ENCODE measurements at regions not wholly inside any gene's neighbourhood (a gene's known extent, or its start where the extent isn't known, plus 50 kb on each side); places are given as distances from the start of the nearest gene placed in this dataset.
A peak's percentile ranks its signal among the peaks of the same experiment; 100 is the strongest.

- peak; percentile 10 for DNase-seq
Observed at GRCh38 chr4:163772238-163772637, 277.7 kb downstream of the TMA16 start.

DNA sequence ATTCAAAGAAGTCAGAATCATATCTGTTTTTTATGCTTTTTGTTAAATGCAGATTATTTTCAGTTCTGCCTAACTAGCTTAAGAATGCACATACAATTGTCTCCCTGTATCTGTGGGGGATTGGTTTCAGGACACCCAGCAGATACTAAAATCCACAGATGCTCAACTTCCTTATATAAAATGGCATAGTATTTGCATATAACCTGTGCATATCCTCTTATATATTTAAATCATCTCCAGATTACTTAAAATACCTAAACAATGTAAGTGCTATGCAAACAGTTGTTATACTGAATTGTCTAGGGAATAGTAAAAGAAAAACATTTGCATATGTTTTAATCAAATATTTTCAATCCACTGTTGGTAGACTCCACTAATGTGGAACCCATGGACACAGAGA is 279.4 kb downstream of the TMA16 start:
- no peak for DNase-seq

DNA sequence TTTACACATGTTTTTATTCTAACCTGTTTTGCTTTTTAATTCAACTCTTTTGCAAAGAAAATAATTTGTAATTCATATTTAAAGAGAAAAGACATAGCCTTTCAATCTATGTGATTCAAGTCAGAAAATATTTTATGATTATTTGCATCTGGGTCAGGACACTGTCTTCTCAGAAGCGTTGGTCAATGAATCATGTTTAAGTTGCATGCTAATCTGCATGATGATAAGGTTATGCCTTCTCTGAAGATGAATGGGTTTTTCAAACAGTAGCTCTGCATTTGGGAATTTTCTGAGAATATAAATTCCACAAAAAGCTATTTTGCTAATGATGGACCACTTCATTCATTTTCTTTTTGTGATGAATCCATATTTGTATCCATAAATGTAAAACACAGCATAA is 282.5 kb downstream of the TMA16 start:
- no peak for DNase-seq

- DNase-seq, result no peak
Observed at GRCh38 chr4:163781726-163782125, 287.2 kb downstream of the TMA16 start.

DNA sequence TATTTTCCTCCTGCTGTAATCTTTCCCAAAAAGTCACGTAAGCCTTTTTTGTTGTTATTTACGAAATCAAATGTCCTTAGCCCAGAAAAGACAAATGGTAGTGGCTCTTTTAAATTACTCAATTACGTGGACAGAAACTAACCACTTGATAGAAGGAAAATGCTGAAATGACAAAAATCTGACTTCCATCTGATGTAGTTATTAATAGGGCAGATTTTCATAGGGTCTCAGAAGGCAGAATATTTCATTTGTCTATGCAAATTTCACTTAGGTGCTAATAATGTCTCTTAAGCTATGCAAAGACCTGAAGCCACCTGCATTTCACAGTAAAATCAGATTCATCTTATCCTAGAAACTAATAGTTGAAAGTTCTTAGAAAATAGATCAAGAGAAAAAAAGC is 295.7 kb downstream of the TMA16 start:
- DNase-seq, result no peak

DNA sequence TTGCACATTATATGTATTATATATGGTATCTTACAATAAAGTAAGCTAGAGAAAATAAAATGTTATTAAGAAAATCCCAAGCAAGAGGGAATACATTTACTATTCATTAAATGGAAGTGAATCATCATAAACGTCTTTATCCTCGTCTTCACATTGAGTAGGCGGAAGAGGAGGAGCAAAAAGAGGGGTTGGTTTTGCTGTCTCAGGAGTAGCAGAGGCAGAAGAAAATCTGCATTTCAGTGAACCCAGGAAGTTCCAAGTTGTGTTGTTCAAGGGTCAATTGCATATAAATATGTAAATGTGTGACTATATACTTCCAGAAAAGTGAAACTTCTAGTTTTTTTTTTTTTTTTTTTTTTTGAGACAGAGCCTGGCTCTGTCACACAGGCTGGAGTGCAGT is 301.4 kb downstream of the TMA16 start:
- DNase-seq, result no peak

- DNase-seq, result no peak
Observed at GRCh38 chr4:163804001-163804400, 309.5 kb downstream of the TMA16 start.

- no peak for DNase-seq
Observed at GRCh38 chr4:163806653-163807052, 312.2 kb downstream of the TMA16 start.

- DNase-seq, result peak; percentile 5
Observed at GRCh38 chr4:163808011-163808410, 313.5 kb downstream of the TMA16 start.

DNA sequence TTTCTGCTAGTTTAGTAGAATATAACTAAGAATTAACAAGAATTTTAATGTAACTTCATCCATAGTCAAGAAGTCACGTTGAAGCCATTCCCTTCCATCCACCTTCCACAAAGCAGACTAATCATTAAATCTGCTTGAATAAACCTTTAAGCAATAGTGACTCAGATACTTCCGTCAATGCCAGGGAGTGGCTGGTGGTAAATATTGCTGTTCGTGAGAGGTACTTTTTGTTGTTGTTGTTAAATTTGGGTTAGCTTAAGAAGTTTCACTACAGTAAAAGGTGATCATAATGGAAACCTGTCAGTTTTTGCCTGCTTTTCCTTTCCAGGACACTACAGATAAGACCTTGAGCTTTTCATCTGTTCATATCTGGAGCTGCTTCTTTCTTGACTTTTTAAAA is 316.3 kb downstream of the TMA16 start:
- DNase-seq, result no peak

- no peak for DNase-seq
Observed at GRCh38 chr4:163815776-163816175, 321.3 kb downstream of the TMA16 start.

GRCh38 chr4:163816494-163816893 is 322.0 kb downstream of the TMA16 start:
- no peak for DNase-seq

GRCh38 chr4:163818673-163819072 is 324.2 kb downstream of the TMA16 start:
- DNase-seq, result no peak

- DNase-seq, result peak; percentile 10
Observed at GRCh38 chr4:163833669-163834068, 339.2 kb downstream of the TMA16 start.

GRCh38 chr4:163846008-163846407 is 351.5 kb downstream of the TMA16 start:
- DNase-seq, result no peak

GRCh38 chr4:163852246-163852645 is 357.8 kb downstream of the TMA16 start:
- no peak for DNase-seq

- DNase-seq, result no peak
Observed at GRCh38 chr4:163857903-163858302, 363.4 kb downstream of the TMA16 start.

GRCh38 chr4:163858515-163858914 is 364.0 kb downstream of the TMA16 start:
- DNase-seq, result no peak

GRCh38 chr4:163863082-163863481 is 368.6 kb downstream of the TMA16 start:
- no peak for DNase-seq

DNA sequence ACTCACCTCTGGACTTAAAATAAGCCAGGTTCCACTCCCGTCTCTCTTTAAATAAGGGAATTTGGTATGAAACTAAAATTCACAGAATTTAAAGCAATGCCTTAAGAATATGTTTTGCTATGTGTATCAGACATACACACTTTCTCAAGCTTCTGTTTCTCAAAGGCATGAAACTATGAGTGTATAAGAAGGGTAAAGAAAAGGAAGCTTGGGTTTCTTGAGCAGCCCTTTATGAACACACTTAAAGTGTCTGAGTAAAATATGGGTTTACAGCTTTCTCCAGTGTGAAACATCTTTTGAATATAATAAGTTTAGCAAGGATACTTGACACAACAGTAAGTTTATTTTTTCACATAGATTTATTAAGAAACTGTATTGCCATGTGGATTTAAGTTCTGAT is 370.5 kb downstream of the TMA16 start:
- DNase-seq, result no peak

DNA sequence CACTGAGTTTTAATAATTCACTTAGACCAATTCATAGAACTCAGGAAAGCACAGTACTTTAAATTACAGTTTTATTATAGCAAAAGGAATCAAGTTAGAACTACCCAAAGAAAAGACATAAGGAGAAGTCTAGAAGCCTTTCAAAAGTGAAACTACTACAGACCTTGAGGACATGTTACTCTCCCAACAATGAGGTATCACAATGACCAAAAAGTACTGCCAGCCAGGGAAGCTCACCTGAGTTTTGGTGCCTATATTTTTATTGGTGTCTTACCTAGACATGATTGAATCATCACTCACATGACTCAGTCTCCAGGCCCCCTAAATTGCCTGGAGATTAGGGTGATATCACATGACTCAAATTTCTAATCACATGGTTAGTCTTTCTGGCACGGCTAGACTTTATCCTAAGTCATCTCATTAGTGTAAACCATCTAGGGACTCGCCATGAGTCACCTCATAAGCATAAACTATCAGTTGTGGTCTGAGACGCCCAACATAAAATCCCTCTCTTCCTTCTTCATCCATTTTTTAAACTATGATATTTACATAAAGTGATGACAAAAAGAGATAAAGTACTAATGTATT is 372.3 kb downstream of the TMA16 start:
- DNase-seq, result no peak

GRCh38 chr4:163868445-163868844 is 374.0 kb downstream of the TMA16 start:
- DNase-seq, result no peak

GRCh38 chr4:163871078-163871477 is 376.6 kb downstream of the TMA16 start:
- no peak for DNase-seq

DNA sequence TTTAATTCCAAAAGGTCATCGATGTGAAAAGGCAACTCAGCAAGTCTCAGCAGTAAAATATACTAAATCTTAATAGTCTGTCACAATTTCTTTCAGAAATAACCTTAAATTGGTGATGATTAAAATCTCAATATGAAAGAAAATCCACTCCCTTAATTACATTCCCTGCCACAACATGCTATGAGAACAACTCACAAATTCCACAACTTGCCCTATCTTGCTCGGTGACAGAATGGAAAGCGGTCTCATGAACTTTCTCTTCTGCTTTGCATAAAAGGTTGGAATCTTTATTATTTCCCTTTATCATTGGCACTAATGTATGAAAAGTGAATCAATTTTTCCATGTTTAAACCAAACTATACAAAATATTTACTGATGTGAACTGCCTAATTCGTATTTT is 380.8 kb downstream of the TMA16 start:
- DNase-seq, result no peak

- no peak for DNase-seq
Observed at GRCh38 chr4:163878336-163879121, 384.0 kb downstream of the TMA16 start.

Measured in retina (tissue), 1 donor.